MM.1S (cell line): ENCODE measurements at regions not wholly inside any gene's neighbourhood (a gene's known extent, or its start where the extent isn't known, plus 50 kb on each side); places are given as distances from the start of the nearest gene placed in this dataset.

Experiments used
- CTCF ChIP-seq: fragments of 300-600 bp; sonication (generic); IDR thresholded peaks from 2 replicates; pipeline ENCODE4 v1.5.1; 2016; ENCODE audit warnings: antibody characterized with exemption, low read length, mixed read lengths
- EZH2 ChIP-seq: fragments of 300-600 bp; sonication (generic); optimal IDR thresholded peaks from 2 replicates; pipeline ENCODE3; 2017; ENCODE audit warnings: low read depth, mild to moderate bottlenecking, antibody characterized with exemption, low read length, mixed read lengths

- no peak for TF ChIP-seq EZH2
- TF ChIP-seq CTCF = no peak
Observed at GRCh38 chr10:118173296-118173695, 126.6 kb upstream of the RAB11FIP2 start.
